Heart right ventricle (tissue), 16 donors: ENCODE measurements at regions not wholly inside any gene's neighbourhood (a gene's known extent, or its start where the extent isn't known, plus 50 kb on each side); places are given as distances from the start of the nearest gene placed in this dataset.

Experiments used
- ATAC-seq, 8 donors: fragments of 200-7000 bp; cut with Tn5 transposase; one replicate each; pipeline ENCODE4 v1.9.1; 2020; ENCODE audit warnings: mild to moderate bottlenecking in 8 of 8, moderate library complexity in 8 of 8, moderate number of reproducible peaks in 1 of 8
- DNase-seq, 2 donors: peaks; one replicate each; pipeline ENCODE4 v3.0.0-alpha.2; 2020
- H3K27ac ChIP-seq, 10 donors: fragments of 200-600 bp; sonication (generic) in 2 of 10; one replicate each; pipeline versions ENCODE4 v1.5.0 to v1.8.0; 2020 to 2022; ENCODE audit warnings: mild to moderate bottlenecking in 3 of 10
- H3K27me3 ChIP-seq, 7 donors: fragments of 200-600 bp; one replicate each; pipeline ENCODE4 v1.8.0; 2021 to 2022; ENCODE audit warnings: mild to moderate bottlenecking in 2 of 7
- H3K36me3 ChIP-seq, 9 donors: fragments of 200-600 bp; sonication (generic) in 1 of 9; one replicate each; pipeline versions ENCODE4 v1.5.0 to v1.8.0; 2020 to 2022; ENCODE audit warnings: mild to moderate bottlenecking in 2 of 9
- H3K4me1 ChIP-seq, 9 donors: fragments of 200-600 bp; sonication (generic) in 1 of 9; one replicate each; pipeline versions ENCODE4 v1.5.0 to v1.8.0; 2020 to 2022; ENCODE audit warnings: mild to moderate bottlenecking in 4 of 9
- H3K4me3 ChIP-seq, 10 donors: fragments of 200-600 bp; sonication (generic) in 2 of 10; one replicate each; pipeline versions ENCODE4 v1.5.0 to v1.8.0; 2020 to 2022; ENCODE audit warnings: mild to moderate bottlenecking in 7 of 10, moderate library complexity in 2 of 10
- H3K9me3 ChIP-seq, 11 donors: fragments of 200-600 bp in 10 of 11; sonication (generic) in 2 of 11; one replicate each; pipeline versions ENCODE4 v1.5.0 to v1.8.0; 2013 to 2022; ENCODE audit warnings: mild to moderate bottlenecking in 2 of 11, control low read depth in 1 of 11, moderate library complexity in 1 of 11
- CTCF ChIP-seq, 9 donors: fragments of 200-600 bp; sonication (generic) in 2 of 9; IDR thresholded peaks; one replicate each; pipeline versions ENCODE4 v1.5.0 to v1.8.0; 2021 to 2022; ENCODE audit warnings: antibody characterized with exemption in 9 of 9, mild to moderate bottlenecking in 5 of 9, moderate library complexity in 1 of 9
- WGBS, 2 donors: extraction: QIAGEN DNeasy Blood & Tissue Kit; methylation state at CpG; one replicate each; pipeline ENCODE4 v1.1.7; 2013; ENCODE audit warnings: inconsistent platforms in 1 of 2; 5-methylcytosine and 5-hydroxymethylcytosine counted together
- intact Hi-C, 10 donors: fragments of 100-400 bp; cut with DNase I; formaldehyde crosslinking; loops; one replicate each; pipeline versions ENCODE4 v1.11.1 to v1.14.2; 2022
- donor health status: Arrhythmogenic right ventricular cardiomyopathy.
- donor health status: ischemic (EF 13 %, LVEDD 7.1; RV severe dilation, severe dysfunction).
- donor health status: healthy with polysubstance abuse.
- donor health status: DM: no; HTN: yes; CAD: no.
- donor health status: DM: no; HTN: no; CAD: no.
- donor health status: ischemic (EF 25% LVEDD 6.9; RV normal size, moderate dysfunction).
- donor health status: ischemic (EF 25% LVEDD 5.7; RV mildly dilated, moderate dysfunction).
- donor health status: healthy.
- donor health status: DM: yes; HTN: yes; CAD: no.
- donor health status: Ischemic cardiomyopathy.
- donor health status: ischemic (EF 35%, LVEDD 5.7; RV mildly dilated, moderate dysfunction).
- donor health status: nonischemic (EF 11% LVEDD 7.7; RV severe dilation, severe dysfunction).
- donor health status: DM: yes; HTN: yes; CAD: no.
- donor health status: PGD.
- donor health status: ischemic (EF 29% LVEDD 5.4; RV normal size, mild dysfunction).
- donor health status: nonischemic (EF 23%, LVEDD 6.1; RV moderate dilation, normal function).

GRCh38 chr3:72105306-72105705 lies 320.4 kb upstream of the PROK2 start:
- no peak for TF ChIP-seq CTCF (IDR thresholded peaks at IDR 0.05)
- WGBS, 2 donors: 67 to 74% methylated on average over 6 of the region's 6 CpGs
- no peaks in the 10 kb centered on the region for H3K9me3 ChIP-seq
- H3K27ac ChIP-seq: no peak overlapping the region
- DNase-seq (no peak), ATAC-seq (no peak)
- H3K4me1 ChIP-seq: peaks cover 0 to 29% (median 13%) of the 10 kb centered on the region in 9 donors
- no peak overlapping the region for H3K4me3 ChIP-seq
- no peaks in the 10 kb centered on the region for H3K36me3 ChIP-seq
- peaks cover 0 to 39% (median 15%) of the 10 kb centered on the region in 7 donors for H3K27me3 ChIP-seq
- intact Hi-C loops: no loop called here

GRCh38 chr3:72102112-72102616 lies 317.2 kb upstream of the PROK2 start:
- DNase-seq (peak in 1 of 2 donors; percentile 16), ATAC-seq (peak; percentile 16 to 65 (median 40))
- H3K27me3 ChIP-seq: peaks cover 0 to 39% (median 15%) of the 10 kb centered on the region in 7 donors
- H3K9me3 ChIP-seq: no peaks in the 10 kb centered on the region
- no peak for TF ChIP-seq CTCF (IDR thresholded peaks at IDR 0.05)
- H3K27ac ChIP-seq: peak overlapping the region in 2 of 10 donors; percentile 49 to 67
- no peak overlapping the region for H3K4me3 ChIP-seq
- H3K36me3 ChIP-seq: no peaks in the 10 kb centered on the region
- 56 to 71% methylated on average over 5 of the region's 5 CpGs for WGBS, 2 donors
- intact Hi-C loops: no loop called here
- peaks cover 0 to 40% (median 15%) of the 10 kb centered on the region in 9 donors for H3K4me1 ChIP-seq

- ATAC-seq: no peak
These were observed 316.5 kb upstream of the PROK2 start for GRCh38 chr3:72101494-72101893.

GRCh38 chr3:72100601-72101187 lies 315.7 kb upstream of the PROK2 start:
- intact Hi-C loops: no loop called here
- Histone ChIP-seq H3K9me3 (no peaks in the 10 kb centered on the region), H3K4me1 (peaks cover 0 to 40% (median 15%) of the 10 kb centered on the region in 9 donors), H3K36me3 (no peaks in the 10 kb centered on the region), H3K27me3 (peaks cover 0 to 39% (median 15%) of the 10 kb centered on the region in 7 donors), H3K4me3 (peak overlapping the region in 9 of 10 donors; percentile 22 to 52 (median 47)), H3K27ac (peak overlapping the region in 5 of 10 donors; percentile 29 to 90 (median 53))
- DNase-seq: peak; percentile 82
- TF ChIP-seq CTCF (IDR thresholded peaks at IDR 0.05): no peak
- ATAC-seq: peak; percentile 78 to 92 (median 87)
- 1% methylated on average over 21 of the region's 21 CpGs for WGBS, 2 donors

More at GRCh38 chr3:72101494-72101893, 316.5 kb upstream of the PROK2 start:
- DNase-seq: no peak
- Histone ChIP-seq H3K4me1 (peaks cover 0 to 40% (median 15%) of the 10 kb centered on the region in 9 donors), H3K27ac (peak overlapping the region in 2 of 10 donors; percentile 49 to 90), H3K36me3 (no peaks in the 10 kb centered on the region), H3K9me3 (no peaks in the 10 kb centered on the region), H3K4me3 (no peak overlapping the region), H3K27me3 (peaks cover 0 to 39% (median 15%) of the 10 kb centered on the region in 7 donors)
- intact Hi-C loops: no loop called here
- 29 to 35% methylated on average over 6 of the region's 6 CpGs for WGBS, 2 donors
- no peak for TF ChIP-seq CTCF (IDR thresholded peaks at IDR 0.05)
